CD4-positive, alpha-beta T cell (primary cell): ENCODE measurements at regions not wholly inside any gene's neighbourhood (a gene's known extent, or its start where the extent isn't known, plus 50 kb on each side); places are given as distances from the start of the nearest gene placed in this dataset.

ENCODE experiments used
- ATAC-seq: fragments of 200-7000 bp; cut with Tn5 transposase; one replicate; pipeline ENCODE4 v1.10.0; 2022; ENCODE audit warnings: mild to moderate bottlenecking; ENCODE audit not compliant: poor library complexity
- CTCF ChIA-PET: fragments of 350-600 bp; sonication (Branson Sonifier 250); formaldehyde crosslinking; loops from one replicate; lab custom pipeline; 2021; ENCODE audit warnings: antibody characterized with exemption, inconsistent platforms; lab: Charles Lee
- POLR2A ChIA-PET: fragments of 350-600 bp; sonication (Branson Sonifier 250); formaldehyde crosslinking; loops from one replicate; lab custom pipeline; 2021; ENCODE audit warnings: antibody characterized with exemption, inconsistent platforms; lab: Charles Lee
- DNase-seq, 14 experiments: peaks; one replicate each; pipeline ENCODE4 v3.0.0-alpha.2; 2013 to 2020; ENCODE audit warnings: mixed read lengths in 2 of 14
- H3K27ac ChIP-seq, 2 donors: one replicate each; pipeline versions ENCODE4 v1.5.1 to v1.7.0; 2013; ENCODE audit warnings: low read length in 2 of 2, low read depth in 1 of 2, mild to moderate bottlenecking in 1 of 2
- H3K27me3 ChIP-seq, 2 experiments: 1 replicate in 1 of 2; 2 replicates in 1 of 2; pipeline versions ENCODE4 v1.6.1 to v1.7.0; 2013; ENCODE audit warnings: low read length in 2 of 2, control low read depth in 1 of 2, mild to moderate bottlenecking in 1 of 2, moderate library complexity in 1 of 2; ENCODE audit not compliant: insufficient read depth in 2 of 2, control insufficient read depth in 1 of 2
- H3K36me3 ChIP-seq: one replicate; pipeline ENCODE4 v1.6.1; 2013; ENCODE audit warnings: low read length, control low read depth; ENCODE audit not compliant: insufficient read depth
- H3K4me1 ChIP-seq: one replicate; pipeline ENCODE4 v1.6.1; 2013; ENCODE audit warnings: low read length, control low read depth; ENCODE audit not compliant: insufficient read depth
- H3K4me3 ChIP-seq: one replicate; pipeline ENCODE4 v1.5.1; 2013; ENCODE audit warnings: mild to moderate bottlenecking, low read length, moderate library complexity
- H3K9me3 ChIP-seq, 2 experiments: 1 replicate in 1 of 2; 2 replicates in 1 of 2; pipeline versions ENCODE4 v1.6.1 to v1.7.0; 2013; ENCODE audit warnings: low read length in 2 of 2, mild to moderate bottlenecking in 2 of 2, control low read depth in 1 of 2, moderate library complexity in 1 of 2; ENCODE audit not compliant: control insufficient read depth in 1 of 2, insufficient read depth in 1 of 2
- H3K27ac Mint-ChIP-seq: one replicate; pipeline ENCODE4 v1.8.0; 2020; ENCODE audit warnings: mixed read lengths
- H3K27me3 Mint-ChIP-seq: one replicate; pipeline ENCODE4 v1.8.0; 2021; ENCODE audit warnings: mixed read lengths
- H3K36me3 Mint-ChIP-seq: one replicate; pipeline ENCODE4 v1.8.0; 2021; ENCODE audit warnings: low read depth, mixed read lengths
- H3K4me1 Mint-ChIP-seq: one replicate; pipeline ENCODE4 v1.8.0; 2021; ENCODE audit warnings: low read depth, mixed read lengths
- H3K4me3 Mint-ChIP-seq: one replicate; pipeline ENCODE4 v1.8.0; 2020; ENCODE audit warnings: mild to moderate bottlenecking, mixed read lengths
- H3K9me3 Mint-ChIP-seq: one replicate; pipeline ENCODE4 v1.8.0; 2020; ENCODE audit warnings: mixed read lengths
- intact Hi-C, 2 experiments: fragments of 100-400 bp; cut with DNase I in 1 of 2; cut with micrococcal nuclease in 1 of 2; formaldehyde crosslinking; loops; one replicate each; pipeline versions ENCODE4 v1.15.1 to v1.9.0; 2023 to 2025; cut with DNase I, micrococcal nuclease
- TF ChIP-seq, protein P1 (sequence below): fragments of 200-600 bp; IDR thresholded peaks from one replicate; pipeline ENCODE4 v1.8.0; 2022; ENCODE audit warnings: antibody characterized with exemption, mild to moderate bottlenecking

DNA sequence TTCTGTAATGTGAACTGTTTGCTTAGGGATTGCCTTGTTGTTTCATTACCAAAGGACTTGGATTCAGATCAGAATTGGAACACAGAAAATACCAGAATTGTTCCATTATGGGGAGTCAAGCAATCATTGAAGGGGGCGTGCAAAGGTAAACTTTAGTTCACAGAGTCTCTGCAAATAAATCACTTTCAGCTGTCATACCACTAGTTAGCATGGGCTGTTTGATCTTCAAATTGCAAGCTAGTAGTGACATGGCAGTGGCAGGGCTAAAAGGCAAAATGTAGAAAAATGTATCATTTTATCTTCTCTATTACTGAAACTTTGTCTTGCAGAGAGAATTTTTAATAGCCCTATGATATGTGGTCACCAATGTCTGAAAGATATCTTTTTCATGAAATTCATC, 483.2 kb upstream of the NRSN1 start:
- no peaks in the 10 kb centered on the region for H3K9me3 Mint-ChIP-seq
- no peaks in the 10 kb centered on the region for H3K36me3 Mint-ChIP-seq
- Histone ChIP-seq H3K36me3 (no peaks in the 10 kb centered on the region), H3K27ac (no peak overlapping the region), H3K9me3 (no peaks in the 10 kb centered on the region), H3K4me3 (no peak overlapping the region), H3K27me3 (no peaks in the 10 kb centered on the region), H3K4me1 (no peaks in the 10 kb centered on the region)
- POLR2A ChIA-PET: no interaction called here
- no peaks in the 10 kb centered on the region for H3K4me1 Mint-ChIP-seq
- TF ChIP-seq, protein P1, sequence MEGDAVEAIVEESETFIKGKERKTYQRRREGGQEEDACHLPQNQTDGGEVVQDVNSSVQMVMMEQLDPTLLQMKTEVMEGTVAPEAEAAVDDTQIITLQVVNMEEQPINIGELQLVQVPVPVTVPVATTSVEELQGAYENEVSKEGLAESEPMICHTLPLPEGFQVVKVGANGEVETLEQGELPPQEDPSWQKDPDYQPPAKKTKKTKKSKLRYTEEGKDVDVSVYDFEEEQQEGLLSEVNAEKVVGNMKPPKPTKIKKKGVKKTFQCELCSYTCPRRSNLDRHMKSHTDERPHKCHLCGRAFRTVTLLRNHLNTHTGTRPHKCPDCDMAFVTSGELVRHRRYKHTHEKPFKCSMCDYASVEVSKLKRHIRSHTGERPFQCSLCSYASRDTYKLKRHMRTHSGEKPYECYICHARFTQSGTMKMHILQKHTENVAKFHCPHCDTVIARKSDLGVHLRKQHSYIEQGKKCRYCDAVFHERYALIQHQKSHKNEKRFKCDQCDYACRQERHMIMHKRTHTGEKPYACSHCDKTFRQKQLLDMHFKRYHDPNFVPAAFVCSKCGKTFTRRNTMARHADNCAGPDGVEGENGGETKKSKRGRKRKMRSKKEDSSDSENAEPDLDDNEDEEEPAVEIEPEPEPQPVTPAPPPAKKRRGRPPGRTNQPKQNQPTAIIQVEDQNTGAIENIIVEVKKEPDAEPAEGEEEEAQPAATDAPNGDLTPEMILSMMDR: no peak
- intact Hi-C loops: no loop called here
- H3K27me3 Mint-ChIP-seq: no peaks in the 10 kb centered on the region
- no peak overlapping the region for H3K4me3 Mint-ChIP-seq
- H3K27ac Mint-ChIP-seq: no peak overlapping the region
- CTCF ChIA-PET: no interaction called here
- no peak for ATAC-seq
- no peak for DNase-seq

DNA sequence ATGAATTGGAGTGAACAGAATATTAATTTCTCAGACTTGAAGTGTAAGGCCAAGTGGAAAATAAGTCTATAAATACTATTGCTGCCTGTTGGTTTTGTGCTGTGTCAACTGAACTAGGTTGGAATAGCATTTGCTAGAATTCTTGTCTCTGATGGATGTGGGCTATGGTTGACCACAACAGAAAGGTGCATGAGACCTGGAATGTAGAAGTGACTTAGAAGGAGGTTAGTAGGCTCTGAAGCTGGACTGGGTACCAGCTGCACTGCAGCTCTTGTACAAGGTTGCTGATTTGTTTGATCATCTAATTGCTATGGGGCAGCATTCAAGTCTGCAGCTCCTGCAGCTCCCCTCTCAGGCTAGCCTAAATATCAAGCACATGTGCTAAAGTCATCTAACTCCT, 479.0 kb upstream of the NRSN1 start:
- H3K9me3 ChIP-seq: no peaks in the 10 kb centered on the region
- no peaks in the 10 kb centered on the region for H3K36me3 ChIP-seq
- no peaks in the 10 kb centered on the region for H3K4me1 ChIP-seq
- H3K4me3 ChIP-seq: no peak overlapping the region
- Mint-ChIP-seq H3K27me3 (no peaks in the 10 kb centered on the region), H3K9me3 (no peaks in the 10 kb centered on the region), H3K4me3 (no peak overlapping the region), H3K27ac (no peak overlapping the region), H3K36me3 (no peaks in the 10 kb centered on the region), H3K4me1 (no peaks in the 10 kb centered on the region)
- CTCF ChIA-PET: no interaction called here
- no peak for ATAC-seq
- intact Hi-C loops: no loop called here
- POLR2A ChIA-PET: no interaction called here
- no peaks in the 10 kb centered on the region for H3K27me3 ChIP-seq
- TF ChIP-seq, protein P1: no peak
- DNase-seq: no peak
- H3K27ac ChIP-seq: no peak overlapping the region

DNA sequence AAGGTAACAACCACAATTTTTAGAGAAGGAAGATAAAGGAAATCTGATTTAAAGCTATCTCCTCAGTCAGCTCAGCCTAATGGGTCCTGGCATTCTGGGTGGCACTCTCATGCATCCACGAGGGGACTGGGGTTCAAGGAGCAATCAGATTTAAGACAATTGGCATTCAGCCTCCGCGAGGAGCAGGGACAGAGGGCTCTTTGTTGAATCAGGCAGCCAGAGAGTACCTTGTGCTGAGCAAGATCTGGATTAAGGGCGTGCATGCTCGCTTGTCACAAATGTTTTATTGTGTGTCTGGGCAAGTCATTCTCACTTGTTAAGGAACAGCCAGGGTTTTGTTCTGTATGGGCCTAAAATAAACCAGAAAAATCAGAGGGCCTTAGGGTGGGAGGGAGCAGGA, 475.3 kb upstream of the NRSN1 start:
- POLR2A ChIA-PET: no interaction called here
- Mint-ChIP-seq H3K4me1 (no peaks in the 10 kb centered on the region), H3K27me3 (no peaks in the 10 kb centered on the region), H3K36me3 (no peaks in the 10 kb centered on the region), H3K27ac (no peak overlapping the region), H3K4me3 (no peak overlapping the region), H3K9me3 (no peaks in the 10 kb centered on the region)
- H3K36me3 ChIP-seq: no peaks in the 10 kb centered on the region
- no peaks in the 10 kb centered on the region for H3K4me1 ChIP-seq
- intact Hi-C loops: no loop called here
- no peaks in the 10 kb centered on the region for H3K27me3 ChIP-seq
- no peak for ATAC-seq
- CTCF ChIA-PET: no interaction called here
- no peaks in the 10 kb centered on the region for H3K9me3 ChIP-seq
- no peak overlapping the region for H3K27ac ChIP-seq
- TF ChIP-seq, protein P1: no peak
- H3K4me3 ChIP-seq: no peak overlapping the region
- no peak for DNase-seq
